AG10803 (cell line): ENCODE measurements at regions not wholly inside any gene's neighbourhood (a gene's known extent, or its start where the extent isn't known, plus 50 kb on each side); places are given as distances from the start of the nearest gene placed in this dataset.

Experiments used
- DNase-seq: peaks from one replicate; pipeline ENCODE4 v3.0.0; 2010; ENCODE audit warnings: low read depth
- H3K4me3 ChIP-seq: 2 replicates; pipeline ENCODE4 v1.5.1; 2011; ENCODE audit warnings: mild to moderate bottlenecking, low read length, control low read depth
- TF ChIP-seq, protein P1 (sequence below): conservative IDR thresholded peaks from 2 replicates; pipeline ENCODE4 v1.5.1; 2011; ENCODE audit warnings: mild to moderate bottlenecking, low read length, control low read depth, inconsistent platforms

DNA sequence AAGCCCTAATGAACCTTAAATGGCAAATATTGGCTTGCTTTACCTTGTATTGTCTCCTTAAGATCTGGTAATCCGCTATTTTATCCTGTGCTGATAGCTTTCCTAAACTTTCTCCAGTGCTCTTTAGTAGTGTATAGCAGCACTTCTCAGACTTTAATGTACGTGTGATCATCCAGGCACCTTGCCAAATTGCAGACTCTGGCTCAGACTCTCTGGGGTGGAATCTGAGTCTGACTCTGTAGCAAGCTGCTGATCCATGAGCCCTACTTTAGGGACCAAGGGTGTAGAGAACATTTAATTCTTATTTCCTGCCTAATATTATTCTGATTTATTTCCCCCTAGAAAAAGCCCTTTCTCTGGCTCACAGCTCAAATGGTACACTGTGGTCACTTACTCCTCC lies 518.8 kb upstream of the ZNF385D start:
- DNase-seq, result peak; percentile 21
- TF ChIP-seq, protein P1, sequence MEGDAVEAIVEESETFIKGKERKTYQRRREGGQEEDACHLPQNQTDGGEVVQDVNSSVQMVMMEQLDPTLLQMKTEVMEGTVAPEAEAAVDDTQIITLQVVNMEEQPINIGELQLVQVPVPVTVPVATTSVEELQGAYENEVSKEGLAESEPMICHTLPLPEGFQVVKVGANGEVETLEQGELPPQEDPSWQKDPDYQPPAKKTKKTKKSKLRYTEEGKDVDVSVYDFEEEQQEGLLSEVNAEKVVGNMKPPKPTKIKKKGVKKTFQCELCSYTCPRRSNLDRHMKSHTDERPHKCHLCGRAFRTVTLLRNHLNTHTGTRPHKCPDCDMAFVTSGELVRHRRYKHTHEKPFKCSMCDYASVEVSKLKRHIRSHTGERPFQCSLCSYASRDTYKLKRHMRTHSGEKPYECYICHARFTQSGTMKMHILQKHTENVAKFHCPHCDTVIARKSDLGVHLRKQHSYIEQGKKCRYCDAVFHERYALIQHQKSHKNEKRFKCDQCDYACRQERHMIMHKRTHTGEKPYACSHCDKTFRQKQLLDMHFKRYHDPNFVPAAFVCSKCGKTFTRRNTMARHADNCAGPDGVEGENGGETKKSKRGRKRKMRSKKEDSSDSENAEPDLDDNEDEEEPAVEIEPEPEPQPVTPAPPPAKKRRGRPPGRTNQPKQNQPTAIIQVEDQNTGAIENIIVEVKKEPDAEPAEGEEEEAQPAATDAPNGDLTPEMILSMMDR, result no peak
- H3K4me3 ChIP-seq, result no peak overlapping the region

GRCh38 chr3:22276351-22276750 lies 525.3 kb upstream of the ZNF385D start:
- H3K4me3 ChIP-seq, result no peak overlapping the region
- DNase-seq, result no peak
- TF ChIP-seq, protein P1, result no peak

DNA sequence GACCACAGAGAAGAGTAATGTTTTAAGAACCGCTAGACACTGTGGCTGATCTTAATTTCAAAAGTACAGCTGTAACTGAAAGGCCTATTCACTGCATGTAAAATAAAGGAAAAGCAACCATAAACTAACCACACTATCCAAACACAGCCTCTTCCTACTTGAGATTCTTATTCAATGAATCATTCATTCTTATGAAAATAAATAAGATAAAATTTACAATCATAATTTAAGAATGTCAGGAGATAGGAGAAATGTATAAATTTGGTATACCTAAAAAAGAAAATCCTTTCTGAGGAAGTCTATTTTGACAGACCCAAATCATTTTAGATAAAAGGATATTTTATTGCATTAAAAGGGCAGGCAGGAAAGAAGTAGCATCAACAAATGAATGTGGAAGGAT lies 533.5 kb upstream of the ZNF385D start:
- no peak overlapping the region for H3K4me3 ChIP-seq
- peak; percentile 5 for DNase-seq
- TF ChIP-seq, protein P1, result no peak

DNA sequence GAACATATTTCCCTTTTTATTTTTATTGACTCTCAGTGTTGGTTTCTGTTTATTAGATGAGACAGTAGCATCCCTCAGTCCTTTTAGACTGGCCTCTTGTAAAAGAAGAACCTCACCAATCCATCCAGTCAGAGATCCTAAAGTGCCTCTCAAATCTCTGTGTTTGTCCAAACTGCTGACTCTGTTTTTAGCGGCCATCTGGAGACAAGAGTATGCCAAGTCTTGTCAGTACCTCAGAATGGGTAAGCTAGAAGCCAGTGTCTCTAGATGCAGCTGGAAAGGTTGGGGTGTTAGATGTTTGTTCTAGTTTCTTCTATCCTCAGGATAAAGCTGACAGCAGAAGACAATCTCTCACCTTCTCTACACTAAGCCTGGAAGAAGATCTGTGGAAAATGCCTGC lies 537.7 kb upstream of the ZNF385D start:
- DNase-seq, result no peak
- TF ChIP-seq, protein P1, result no peak
- no peak overlapping the region for H3K4me3 ChIP-seq

DNA sequence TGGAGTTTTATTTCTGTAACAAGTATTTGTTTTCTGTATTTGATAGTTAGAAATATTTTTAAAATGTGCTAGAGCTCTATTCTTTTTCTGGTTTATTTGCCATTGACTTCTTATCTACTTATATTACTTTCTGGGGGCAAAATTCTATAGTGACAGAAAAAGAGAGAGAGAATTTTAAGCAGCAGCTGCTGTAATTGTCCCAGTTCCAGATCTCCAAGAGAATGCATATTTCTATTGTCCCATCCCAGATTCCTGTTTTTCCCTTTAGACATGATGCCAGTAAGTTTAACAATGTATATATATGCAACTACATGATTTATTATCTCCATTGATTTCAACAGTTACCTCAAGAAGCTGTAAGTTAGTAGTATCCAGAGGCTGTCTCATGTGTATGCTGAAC lies 541.7 kb upstream of the ZNF385D start:
- DNase-seq, result no peak
- TF ChIP-seq, protein P1, result no peak

DNA sequence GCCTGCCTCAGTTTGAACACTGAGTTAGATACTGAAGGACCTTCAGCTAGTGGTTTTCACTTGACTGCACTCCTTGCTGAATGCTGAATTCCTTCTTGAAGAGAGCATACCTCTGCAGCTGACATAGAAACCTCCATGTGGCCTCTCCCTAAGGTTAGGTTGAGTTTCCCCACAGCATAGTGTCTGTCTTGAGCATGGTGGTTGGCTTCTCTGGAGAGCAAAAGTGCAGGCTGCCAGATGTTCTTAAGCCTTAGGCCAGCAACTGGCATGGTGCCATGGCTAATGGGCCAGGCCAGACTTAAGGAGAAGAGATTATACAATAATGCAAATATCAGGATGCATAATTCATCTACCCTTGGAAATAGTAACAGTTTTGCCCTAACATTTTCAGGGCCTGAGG lies 545.6 kb upstream of the ZNF385D start:
- DNase-seq, result peak; percentile 11
- TF ChIP-seq, protein P1, result no peak
- no peak overlapping the region for H3K4me3 ChIP-seq

More for the DNA sequence above, 541.7 kb upstream of the ZNF385D start:
- H3K4me3 ChIP-seq, result no peak overlapping the region

DNA sequence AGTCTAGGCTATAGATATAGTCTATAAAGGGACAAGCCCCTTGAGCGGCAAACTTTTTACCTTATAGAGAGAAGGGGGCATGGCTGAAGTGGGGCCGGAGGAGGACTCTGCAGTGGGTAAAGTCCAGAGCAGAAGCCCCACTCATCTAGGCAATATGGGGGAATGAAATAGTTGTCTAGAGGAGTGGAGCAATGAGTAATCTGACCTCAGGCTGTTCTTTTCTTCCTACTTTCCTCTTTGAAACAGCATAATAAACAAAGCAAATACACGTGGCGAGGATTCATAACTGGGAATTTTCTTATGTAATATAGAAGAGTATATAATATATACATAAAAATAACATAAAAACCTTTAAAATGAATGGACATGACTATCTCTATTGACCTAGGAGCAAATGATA lies 546.4 kb upstream of the ZNF385D start:
- TF ChIP-seq, protein P1, result no peak
- no peak overlapping the region for H3K4me3 ChIP-seq
- DNase-seq, result no peak
